Spinal cord (tissue), 9 donors: ENCODE measurements at regions not wholly inside any gene's neighbourhood (a gene's known extent, or its start where the extent isn't known, plus 50 kb on each side); places are given as distances from the start of the nearest gene placed in this dataset.
A peak's percentile ranks its signal among the peaks of the same experiment; 100 is the strongest.

Source experiments
- DNase-seq, 6 donors: peaks; one replicate each; pipeline versions ENCODE4 v3.0.0 to v3.0.0-alpha.2; 2013 to 2015; ENCODE audit warnings: low spot score in 6 of 6, low read depth in 4 of 6
- H3K27ac ChIP-seq: one replicate; pipeline ENCODE4 v1.5.1; 2013; ENCODE audit warnings: low read depth, low read length, control low read depth
- H3K27me3 ChIP-seq: one replicate; pipeline ENCODE4 v1.6.1; 2013; ENCODE audit warnings: low read length; ENCODE audit not compliant: control insufficient read depth, insufficient read depth
- H3K36me3 ChIP-seq: one replicate; pipeline ENCODE4 v1.6.1; 2013; ENCODE audit warnings: low read length; ENCODE audit not compliant: control insufficient read depth, insufficient read depth
- H3K4me1 ChIP-seq: one replicate; pipeline ENCODE4 v1.6.1; 2013; ENCODE audit warnings: low read length; ENCODE audit not compliant: control insufficient read depth, insufficient read depth
- H3K4me3 ChIP-seq: one replicate; pipeline ENCODE4 v1.5.1; 2013; ENCODE audit warnings: low read depth, low read length, control low read depth
- H3K9me3 ChIP-seq: one replicate; pipeline ENCODE4 v1.6.1; 2013; ENCODE audit warnings: low read length; ENCODE audit not compliant: control insufficient read depth, insufficient read depth
- WGBS: methylation state at CpG from one replicate; pipeline ENCODE4 v1.1.5; 2013; ENCODE audit warnings: missing lambda C conversion rate; ENCODE audit not compliant: insufficient coverage; 5-methylcytosine and 5-hydroxymethylcytosine counted together
- donor health status: healthy.

GRCh38 chr2:60106836-60107529 is 446.5 kb downstream of the BCL11A start:
- Histone ChIP-seq H3K27ac (no peak overlapping the region), H3K4me1 (peaks cover 3% of the 10 kb centered on the region), H3K4me3 (no peak overlapping the region), H3K27me3 (no peaks in the 10 kb centered on the region), H3K9me3 (no peaks in the 10 kb centered on the region), H3K36me3 (no peaks in the 10 kb centered on the region)
- DNase-seq, result peak in 1 of 6 donors; percentile 71
- WGBS, result 65% methylated on average over 2 of the region's 2 CpGs

- DNase-seq, result peak in 2 of 6 donors; percentile 24 to 61
- H3K4me1 ChIP-seq, result peaks cover 3% of the 10 kb centered on the region
- H3K36me3 ChIP-seq, result no peaks in the 10 kb centered on the region
- H3K4me3 ChIP-seq, result no peak overlapping the region
- no peaks in the 10 kb centered on the region for H3K27me3 ChIP-seq
- H3K27ac ChIP-seq, result no peak overlapping the region
- no CpG with 5 or more reads among the region's 7 CpGs for WGBS
- H3K9me3 ChIP-seq, result no peaks in the 10 kb centered on the region
Measured at GRCh38 chr2:60105906-60106305, 447.5 kb downstream of the BCL11A start.

- H3K27me3 ChIP-seq, result no peaks in the 10 kb centered on the region
- WGBS, result 92% methylated on average over 4 of the region's 10 CpGs
- no peaks in the 10 kb centered on the region for H3K9me3 ChIP-seq
- H3K36me3 ChIP-seq, result no peaks in the 10 kb centered on the region
- peaks cover 3% of the 10 kb centered on the region for H3K4me1 ChIP-seq
- H3K4me3 ChIP-seq, result no peak overlapping the region
- DNase-seq, result no peak
- no peak overlapping the region for H3K27ac ChIP-seq
Measured at GRCh38 chr2:60104514-60105505, 448.6 kb downstream of the BCL11A start.

- Histone ChIP-seq H3K4me3 (no peak overlapping the region), H3K36me3 (no peaks in the 10 kb centered on the region), H3K4me1 (no peaks in the 10 kb centered on the region), H3K9me3 (no peaks in the 10 kb centered on the region), H3K27ac (no peak overlapping the region), H3K27me3 (no peaks in the 10 kb centered on the region)
- DNase-seq, result no peak
- WGBS, result 73% methylated on average over 11 of the region's 11 CpGs
Measured at GRCh38 chr2:60100034-60100433, 453.4 kb downstream of the BCL11A start.

- Histone ChIP-seq H3K4me1 (no peaks in the 10 kb centered on the region), H3K27me3 (no peaks in the 10 kb centered on the region), H3K36me3 (no peaks in the 10 kb centered on the region), H3K4me3 (no peak overlapping the region), H3K27ac (no peak overlapping the region), H3K9me3 (no peaks in the 10 kb centered on the region)
- DNase-seq, result no peak
- 89% methylated on average over 1 of the region's 3 CpGs for WGBS
Measured at GRCh38 chr2:60098996-60099395, 454.5 kb downstream of the BCL11A start.

- H3K4me3 ChIP-seq, result no peak overlapping the region
- no peaks in the 10 kb centered on the region for H3K9me3 ChIP-seq
- 93% methylated on average over 8 of the region's 11 CpGs for WGBS
- peak in 1 of 6 donors; percentile 19 for DNase-seq
- H3K27me3 ChIP-seq, result no peaks in the 10 kb centered on the region
- H3K27ac ChIP-seq, result no peak overlapping the region
- no peaks in the 10 kb centered on the region for H3K4me1 ChIP-seq
- no peaks in the 10 kb centered on the region for H3K36me3 ChIP-seq
Measured at GRCh38 chr2:60097298-60097697, 456.2 kb downstream of the BCL11A start.

GRCh38 chr2:60096556-60096955 is 456.9 kb downstream of the BCL11A start:
- no peaks in the 10 kb centered on the region for H3K4me1 ChIP-seq
- H3K27ac ChIP-seq, result no peak overlapping the region
- no peaks in the 10 kb centered on the region for H3K27me3 ChIP-seq
- DNase-seq, result no peak
- 100% methylated on average over 3 of the region's 5 CpGs for WGBS
- H3K9me3 ChIP-seq, result no peaks in the 10 kb centered on the region
- H3K36me3 ChIP-seq, result no peaks in the 10 kb centered on the region
- no peak overlapping the region for H3K4me3 ChIP-seq

GRCh38 chr2:60095903-60096302 is 457.6 kb downstream of the BCL11A start:
- H3K4me1 ChIP-seq, result no peaks in the 10 kb centered on the region
- H3K9me3 ChIP-seq, result no peaks in the 10 kb centered on the region
- no peaks in the 10 kb centered on the region for H3K36me3 ChIP-seq
- no peak for DNase-seq
- no peak overlapping the region for H3K27ac ChIP-seq
- no peaks in the 10 kb centered on the region for H3K27me3 ChIP-seq
- no peak overlapping the region for H3K4me3 ChIP-seq
- WGBS, result no CpG with 5 or more reads among the region's 2 CpGs

GRCh38 chr2:60095202-60095815 is 458.1 kb downstream of the BCL11A start:
- no peaks in the 10 kb centered on the region for H3K27me3 ChIP-seq
- DNase-seq, result no peak
- H3K36me3 ChIP-seq, result no peaks in the 10 kb centered on the region
- 100% methylated on average over 1 of the region's 2 CpGs for WGBS
- no peaks in the 10 kb centered on the region for H3K4me1 ChIP-seq
- H3K9me3 ChIP-seq, result no peaks in the 10 kb centered on the region
- no peak overlapping the region for H3K4me3 ChIP-seq
- no peak overlapping the region for H3K27ac ChIP-seq
